Ovary (tissue), 7 donors: ENCODE measurements at regions not wholly inside any gene's neighbourhood (a gene's known extent, or its start where the extent isn't known, plus 50 kb on each side); places are given as distances from the start of the nearest gene placed in this dataset.
"Not testable (repeated sequence)": the region's sequence is repeated elsewhere in the genome, so short reads cannot be mapped to it uniquely, and the experiment has no call there.

Source experiments
- DNase-seq, 5 donors: peaks; one replicate each; pipeline ENCODE4 v3.0.0-alpha.2; 2019 to 2020
- H3K27ac ChIP-seq, 2 donors: fragments of 200-600 bp; one replicate each; pipeline versions ENCODE4 v1.5.1 to v1.8.0; 2019 to 2022
- H3K27me3 ChIP-seq: fragments of 200-600 bp; one replicate; pipeline ENCODE4 v1.8.0; 2022
- H3K36me3 ChIP-seq: fragments of 200-600 bp; sonication (generic); one replicate; pipeline ENCODE4 v1.5.1; 2019
- H3K4me1 ChIP-seq: one replicate; pipeline ENCODE4 v1.8.1; 2013; ENCODE audit warnings: mild to moderate bottlenecking, moderate library complexity; ENCODE audit not compliant: insufficient read depth
- H3K4me3 ChIP-seq: fragments of 200-600 bp; sonication (generic); one replicate; pipeline ENCODE4 v1.5.1; 2017
- H3K9me3 ChIP-seq, 2 donors: fragments of 200-600 bp in 1 of 2; sonication (generic) in 1 of 2; one replicate each; pipeline versions ENCODE4 v1.5.1 to v1.8.1; 2013 to 2019; ENCODE audit warnings: mild to moderate bottlenecking in 1 of 2, moderate library complexity in 1 of 2
- CTCF ChIP-seq, 3 donors: fragments of 450-650 bp in 2 of 3; fragments of 200-600 bp in 1 of 3; IDR thresholded peaks; one replicate each; pipeline versions ENCODE4 v1.5.1 to v1.8.0; 2016 to 2022; ENCODE audit warnings: antibody characterized with exemption in 3 of 3, mild to moderate bottlenecking in 1 of 3
- EP300 ChIP-seq: sonication (generic); formaldehyde crosslinking; IDR thresholded peaks from one replicate; pipeline ENCODE4 v1.6.1; 2017; ENCODE audit warnings: antibody characterized with exemption
- POLR2A ChIP-seq: fragments of 450-650 bp; IDR thresholded peaks from one replicate; pipeline ENCODE4 v1.6.1; 2017; ENCODE audit warnings: antibody characterized with exemption, mild to moderate bottlenecking, moderate library complexity
- WGBS, 3 donors: extraction: QIAGEN DNeasy Blood & Tissue Kit in 1 of 3; methylation state at CpG; one replicate each; pipeline versions ENCODE4 v1.1.5 to v1.1.7; 2013 to 2017; 5-methylcytosine and 5-hydroxymethylcytosine counted together
- intact Hi-C, 4 donors: fragments of 100-400 bp; cut with DNase I; formaldehyde crosslinking; loops; one replicate each; pipeline versions ENCODE4 v1.11.0 to v1.15.1; 2022 to 2023
- donor health status: DM: no; HTN: no; CAD: no; lungs with moderate emphysema.
- donor health status: DM: no; HTN: no; CAD: no.
- donor health status: Bipolar disorder and iron deficiency.
- donor health status: DM: no; HTN: no; CAD: no.
- donor health status: DM: yes; HTN: yes; CAD: no.

- DNase-seq, result no peak
- H3K9me3 ChIP-seq, result no peaks in the 10 kb centered on the region
- TF ChIP-seq CTCF (IDR thresholded peaks at IDR 0.05) (no peak), POLR2A (no peak), EP300 (no peak)
- intact Hi-C loops, result loop anchor here in 1 of 4 donors (10.0 kb wide), 1 partner anchor 1424 kb away; no protein-coding TSS in a partner anchor
- H3K27ac ChIP-seq, result no peak overlapping the region
- H3K4me3 ChIP-seq, result no peak overlapping the region
- no peaks in the 10 kb centered on the region for H3K27me3 ChIP-seq
- H3K36me3 ChIP-seq, result no peaks in the 10 kb centered on the region
- H3K4me1 ChIP-seq, result no peaks in the 10 kb centered on the region
- 24 to 37% (median 24%) methylated on average over 2 of the region's 2 CpGs for WGBS, 3 donors
Measured at GRCh38 chr17:22718689-22719088, 1026.4 kb downstream of the KCNJ18 start.

- H3K27ac ChIP-seq, intact Hi-C loops, H3K27me3 ChIP-seq, H3K36me3 ChIP-seq, H3K9me3 ChIP-seq, H3K4me3 ChIP-seq, H3K4me1 ChIP-seq, DNase-seq: not testable (repeated sequence)
- WGBS, 3 donors, result 87 to 94% (median 91%) methylated on average over 14 to 27 of the region's 27 CpGs
Measured at GRCh38 chr17:22741066-22741465, 1048.7 kb downstream of the KCNJ18 start.
